IPS-20b (cell line): ENCODE measurements at regions not wholly inside any gene's neighbourhood (a gene's known extent, or its start where the extent isn't known, plus 50 kb on each side); places are given as distances from the start of the nearest gene placed in this dataset.

Experiments
- H3K27ac ChIP-seq: one replicate; pipeline ENCODE4 v1.5.1; 2013; ENCODE audit warnings: low read length
- H3K27me3 ChIP-seq: 2 replicates; pipeline ENCODE4 v1.6.1; 2013; ENCODE audit warnings: mild to moderate bottlenecking, low read length, inconsistent platforms; ENCODE audit not compliant: insufficient read depth
- H3K36me3 ChIP-seq: 2 replicates; pipeline ENCODE4 v1.6.1; 2013; ENCODE audit warnings: low read depth, mild to moderate bottlenecking, inconsistent platforms, low read length, moderate library complexity; ENCODE audit not compliant: insufficient read depth
- H3K4me1 ChIP-seq: 2 replicates; pipeline ENCODE4 v1.6.1; 2013; ENCODE audit warnings: mild to moderate bottlenecking, control low read depth, inconsistent platforms, low read length, moderate library complexity; ENCODE audit not compliant: insufficient read depth
- H3K4me3 ChIP-seq: 2 replicates; pipeline ENCODE4 v1.5.1; 2013; ENCODE audit warnings: mild to moderate bottlenecking, low read length, inconsistent platforms
- H3K9ac ChIP-seq: 2 replicates; pipeline ENCODE4 v1.6.1; 2013; ENCODE audit warnings: low read depth, mild to moderate bottlenecking, inconsistent platforms, low read length, moderate library complexity
- H3K9me3 ChIP-seq: 2 replicates; pipeline ENCODE4 v1.6.1; 2013; ENCODE audit warnings: mild to moderate bottlenecking, low read depth, low read length, inconsistent platforms; ENCODE audit not compliant: insufficient read depth

DNA sequence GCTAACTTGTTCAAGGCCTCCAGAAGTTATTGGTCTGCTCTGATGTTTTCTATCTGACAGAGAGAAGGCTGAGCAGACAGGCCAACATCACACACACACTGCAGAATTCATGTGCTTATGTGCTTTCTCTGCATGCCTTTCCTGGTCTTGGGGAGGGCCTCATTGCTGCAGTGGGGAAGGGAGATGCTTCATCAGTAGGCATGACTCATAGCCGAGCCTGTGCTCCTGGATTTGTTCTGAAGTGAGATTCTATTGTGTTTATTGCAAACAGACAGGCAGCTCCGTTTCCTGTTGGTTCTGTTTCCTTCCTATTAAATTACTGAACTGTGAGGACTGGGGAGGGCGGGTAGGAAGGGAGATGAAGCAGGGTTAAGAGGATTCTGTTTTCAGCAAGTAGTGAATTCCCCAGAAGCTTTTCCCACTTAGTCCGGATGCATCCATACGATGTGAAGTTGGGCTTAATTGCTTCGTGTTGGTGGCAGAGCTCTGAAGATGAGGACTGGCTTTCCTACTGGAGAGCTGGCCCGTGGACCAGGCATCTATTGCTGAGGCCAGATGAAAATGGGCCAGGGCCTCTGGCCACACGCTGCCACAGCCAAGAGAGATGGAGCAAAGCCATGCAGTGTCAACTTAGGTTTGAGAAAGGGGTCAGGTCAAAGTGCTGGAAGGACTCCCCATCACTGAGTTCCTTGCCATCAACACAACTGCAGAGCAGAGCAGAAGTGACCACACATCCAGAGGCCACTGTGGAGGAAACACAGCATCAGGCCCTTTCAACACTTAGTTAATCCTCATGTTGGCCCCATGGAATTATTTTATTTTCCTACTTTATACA, 179.3 kb downstream of the UTP18 start:
- Histone ChIP-seq H3K27ac (no peak overlapping the region), H3K9ac (no peak overlapping the region), H3K4me1 (no peaks in the 10 kb centered on the region; the same call in 1 of the 2 replicates), H3K27me3 (no peaks in the 10 kb centered on the region), H3K4me3 (no peak overlapping the region), H3K36me3 (no peaks in the 10 kb centered on the region), H3K9me3 (no peaks in the 10 kb centered on the region)

DNA sequence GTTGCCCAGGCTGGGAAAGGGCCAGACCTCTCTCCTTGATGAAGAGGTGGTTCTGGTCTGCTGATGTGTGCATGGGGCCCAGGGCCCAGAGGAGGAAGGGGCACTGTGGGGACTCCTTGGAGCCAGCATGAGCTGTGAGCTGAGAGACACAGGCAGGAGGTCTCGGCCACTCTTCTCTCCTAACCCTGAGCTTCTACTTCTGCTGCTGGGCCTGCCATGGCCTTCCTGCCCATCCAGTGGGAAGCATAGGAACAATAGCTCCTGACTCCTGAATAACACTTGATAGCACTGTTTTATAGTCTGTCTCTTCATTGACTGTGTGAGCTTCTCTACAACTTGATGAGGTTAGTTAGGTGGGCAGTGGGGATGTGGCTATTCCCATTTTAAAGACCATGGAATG, 181.1 kb downstream of the UTP18 start:
- Histone ChIP-seq H3K4me1 (no peaks in the 10 kb centered on the region), H3K27ac (no peak overlapping the region), H3K4me3 (no peak overlapping the region), H3K9ac (no peak overlapping the region), H3K36me3 (no peaks in the 10 kb centered on the region), H3K9me3 (no peaks in the 10 kb centered on the region), H3K27me3 (no peaks in the 10 kb centered on the region)

DNA sequence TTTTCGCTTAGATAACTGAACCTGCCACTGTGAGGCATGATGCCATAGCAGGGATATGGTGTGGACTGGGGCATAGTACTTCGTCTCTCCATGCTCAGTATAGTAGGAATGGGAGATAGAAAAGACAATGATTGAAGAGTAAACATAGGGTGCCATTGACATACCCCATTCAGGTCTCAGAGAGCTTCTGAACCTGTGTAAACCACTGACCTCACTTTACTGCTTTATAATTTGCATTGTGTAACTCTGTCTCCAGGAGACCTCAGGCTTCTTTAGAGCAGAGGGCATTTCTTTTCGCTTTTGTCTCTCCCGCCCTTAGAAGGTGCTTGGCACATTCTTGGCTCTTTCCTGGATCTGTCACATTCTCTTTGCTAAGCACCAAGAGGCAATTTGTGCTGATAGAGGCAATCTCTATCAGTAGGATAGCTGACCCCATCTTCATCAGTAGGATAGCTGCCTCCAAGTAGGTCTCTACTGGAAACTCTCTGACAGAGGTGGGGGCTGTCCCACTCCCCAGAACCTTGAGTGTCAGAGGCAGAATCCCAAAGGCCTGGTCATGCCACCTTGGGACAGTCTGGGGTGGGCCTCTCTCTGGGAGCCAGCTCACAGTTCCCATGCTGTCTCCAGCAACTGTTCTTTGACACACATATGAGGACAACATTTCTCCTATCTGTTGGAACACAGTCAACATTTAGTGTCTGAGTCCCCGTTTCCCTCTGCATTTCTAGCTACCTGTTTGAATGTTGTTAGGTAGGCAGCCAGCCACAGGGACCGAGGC, 181.9 kb downstream of the UTP18 start:
- no peaks in the 10 kb centered on the region for H3K9me3 ChIP-seq

DNA sequence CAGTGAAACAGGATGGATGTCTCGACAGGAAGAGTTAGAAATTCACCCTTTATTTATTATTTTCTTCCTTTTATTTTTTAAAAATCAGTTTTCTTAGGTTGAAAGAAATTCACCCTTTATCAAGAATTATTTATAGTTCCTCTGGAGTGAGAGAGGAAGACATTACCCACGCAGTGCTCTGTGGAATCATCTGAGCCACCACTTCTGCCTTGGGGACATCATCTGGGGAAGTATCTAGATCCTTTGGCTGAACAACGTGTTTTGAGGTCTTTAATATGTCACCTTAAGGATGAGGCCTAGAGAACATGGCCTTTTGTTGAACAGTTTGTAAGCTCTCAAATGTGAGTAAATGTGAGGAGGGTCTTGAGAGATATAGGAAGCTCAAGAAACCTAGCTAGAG, 183.3 kb downstream of the UTP18 start:
- Histone ChIP-seq H3K9me3 (no peaks in the 10 kb centered on the region), H3K4me1 (no peaks in the 10 kb centered on the region), H3K9ac (no peak overlapping the region), H3K27ac (no peak overlapping the region), H3K27me3 (no peaks in the 10 kb centered on the region), H3K4me3 (no peak overlapping the region), H3K36me3 (no peaks in the 10 kb centered on the region)

More for the DNA sequence above, 181.9 kb downstream of the UTP18 start:
- H3K4me3 ChIP-seq, result no peak overlapping the region
- no peak overlapping the region for H3K9ac ChIP-seq
- H3K27me3 ChIP-seq, result no peaks in the 10 kb centered on the region
- no peaks in the 10 kb centered on the region for H3K4me1 ChIP-seq
- H3K36me3 ChIP-seq, result no peaks in the 10 kb centered on the region
- H3K27ac ChIP-seq, result no peak overlapping the region

DNA sequence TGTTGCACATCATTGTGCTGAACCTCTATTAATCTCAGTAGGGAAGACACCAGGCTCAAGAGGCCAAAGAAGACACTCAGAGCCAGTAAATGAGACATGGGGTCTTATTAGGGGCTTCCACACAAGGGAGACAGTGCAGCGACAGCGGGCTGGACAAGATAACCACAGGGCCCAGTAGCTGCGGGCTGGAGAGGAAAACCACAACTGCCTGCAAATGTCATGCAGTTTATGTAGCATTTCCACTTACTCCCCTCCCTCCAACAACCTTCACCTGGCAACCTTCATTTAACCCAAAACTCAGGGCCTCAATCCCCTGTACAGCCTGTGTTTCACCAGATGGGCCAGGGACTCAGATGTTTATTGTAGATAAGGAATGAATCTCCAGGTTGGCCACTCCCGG, 185.6 kb downstream of the UTP18 start:
- Histone ChIP-seq H3K27ac (no peak overlapping the region), H3K27me3 (no peaks in the 10 kb centered on the region)

DNA sequence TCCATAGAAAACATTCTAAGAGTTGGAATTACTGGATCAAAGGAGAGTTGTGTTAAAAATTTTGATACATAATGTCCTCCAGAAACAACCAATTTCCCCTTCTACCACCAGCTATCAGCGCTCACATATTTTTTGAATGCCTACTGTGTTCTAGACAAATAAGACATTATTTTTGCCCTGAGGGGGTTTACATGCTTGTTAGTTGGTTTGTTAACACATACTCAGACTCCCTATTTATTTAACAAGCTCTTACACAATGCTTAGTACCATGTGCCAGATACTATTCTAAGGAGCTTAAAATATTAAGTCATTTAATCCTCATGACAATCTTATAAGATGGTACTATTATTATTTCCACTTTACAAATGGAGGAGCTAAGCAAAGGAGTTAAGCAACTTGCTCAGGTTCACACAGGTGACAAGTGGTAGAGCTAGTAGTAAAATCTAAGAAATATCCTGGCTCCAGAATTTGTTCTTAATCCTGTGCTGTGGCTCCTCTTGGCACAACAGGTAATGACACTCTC, 194.2 kb downstream of the UTP18 start:
- Histone ChIP-seq H3K9me3 (no peaks in the 10 kb centered on the region), H3K27ac (no peak overlapping the region), H3K4me1 (no peaks in the 10 kb centered on the region), H3K36me3 (no peaks in the 10 kb centered on the region), H3K9ac (no peak overlapping the region), H3K27me3 (no peaks in the 10 kb centered on the region), H3K4me3 (no peak overlapping the region)

More for the DNA sequence above, 185.6 kb downstream of the UTP18 start:
- Histone ChIP-seq H3K4me1 (no peaks in the 10 kb centered on the region), H3K36me3 (no peaks in the 10 kb centered on the region), H3K4me3 (no peak overlapping the region), H3K9ac (no peak overlapping the region), H3K9me3 (no peaks in the 10 kb centered on the region)

DNA sequence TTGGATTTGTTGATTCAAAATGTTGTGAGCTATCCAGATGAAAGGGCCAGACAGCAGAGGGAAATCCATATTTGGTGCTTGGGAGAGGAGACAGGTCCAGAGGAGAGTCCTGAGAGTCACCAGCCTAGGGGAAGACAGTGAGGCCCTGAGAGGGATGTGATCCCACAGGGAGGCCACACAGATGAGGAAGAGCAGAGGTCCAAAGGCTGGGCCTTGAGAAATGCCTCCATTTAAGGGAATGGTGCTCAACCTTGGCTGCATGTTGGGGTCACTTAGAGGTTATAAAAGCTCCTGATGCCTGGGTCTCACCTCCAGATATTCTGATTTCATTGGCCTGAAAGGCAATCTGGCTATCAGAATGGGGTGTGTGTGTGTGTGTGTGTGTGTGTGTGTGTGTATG, 194.9 kb downstream of the UTP18 start:
- Histone ChIP-seq H3K27me3 (no peaks in the 10 kb centered on the region), H3K4me1 (no peaks in the 10 kb centered on the region), H3K4me3 (no peak overlapping the region), H3K36me3 (no peaks in the 10 kb centered on the region), H3K9me3 (no peaks in the 10 kb centered on the region), H3K9ac (no peak overlapping the region), H3K27ac (no peak overlapping the region)

DNA sequence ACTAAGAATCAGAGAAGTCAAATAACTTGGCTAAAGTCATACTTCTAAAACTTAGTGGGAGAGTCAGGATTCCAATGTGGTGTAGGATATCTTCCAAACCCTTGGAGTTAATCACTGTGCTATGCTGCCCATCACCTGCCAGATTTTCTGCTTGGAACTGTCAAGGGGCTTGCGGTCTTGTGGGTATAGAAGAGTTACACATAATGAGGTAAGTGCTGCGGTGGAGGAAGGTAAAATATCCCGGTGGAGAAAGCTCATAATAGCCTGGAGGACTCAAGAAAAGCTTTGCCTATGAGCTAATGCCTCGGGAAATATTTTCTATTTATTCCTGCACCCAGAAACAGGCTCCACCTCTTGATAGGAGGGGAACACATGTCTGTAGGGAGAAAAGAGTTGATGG, 195.6 kb downstream of the UTP18 start:
- H3K4me1 ChIP-seq, result no peaks in the 10 kb centered on the region
- H3K27me3 ChIP-seq, result no peaks in the 10 kb centered on the region
- H3K36me3 ChIP-seq, result no peaks in the 10 kb centered on the region
- no peaks in the 10 kb centered on the region for H3K9me3 ChIP-seq
- H3K9ac ChIP-seq, result no peak overlapping the region
- no peak overlapping the region for H3K4me3 ChIP-seq
- no peak overlapping the region for H3K27ac ChIP-seq

DNA sequence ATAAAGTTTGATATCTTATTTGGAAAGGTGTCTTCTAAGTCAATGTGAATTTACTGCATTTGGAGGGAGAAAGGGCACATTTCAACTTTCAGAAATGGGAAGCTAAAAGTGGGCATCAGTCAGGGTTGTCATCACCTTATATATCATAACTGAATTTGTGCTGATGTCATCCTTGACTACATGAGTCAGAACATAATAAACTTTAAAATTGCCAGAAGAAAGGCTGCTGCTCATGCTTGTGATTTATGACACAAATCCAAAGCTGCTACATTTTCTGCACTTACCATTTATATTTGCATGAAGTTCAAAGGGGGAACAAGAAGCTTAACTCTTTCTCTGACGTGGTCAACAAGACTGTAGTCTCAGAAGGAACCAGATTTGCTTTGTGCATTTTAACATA, 196.6 kb downstream of the UTP18 start:
- no peaks in the 10 kb centered on the region for H3K36me3 ChIP-seq
- H3K27ac ChIP-seq, result no peak overlapping the region
- H3K4me1 ChIP-seq, result no peaks in the 10 kb centered on the region
- no peak overlapping the region for H3K9ac ChIP-seq
- no peaks in the 10 kb centered on the region for H3K9me3 ChIP-seq
- H3K27me3 ChIP-seq, result no peaks in the 10 kb centered on the region
- H3K4me3 ChIP-seq, result no peak overlapping the region

DNA sequence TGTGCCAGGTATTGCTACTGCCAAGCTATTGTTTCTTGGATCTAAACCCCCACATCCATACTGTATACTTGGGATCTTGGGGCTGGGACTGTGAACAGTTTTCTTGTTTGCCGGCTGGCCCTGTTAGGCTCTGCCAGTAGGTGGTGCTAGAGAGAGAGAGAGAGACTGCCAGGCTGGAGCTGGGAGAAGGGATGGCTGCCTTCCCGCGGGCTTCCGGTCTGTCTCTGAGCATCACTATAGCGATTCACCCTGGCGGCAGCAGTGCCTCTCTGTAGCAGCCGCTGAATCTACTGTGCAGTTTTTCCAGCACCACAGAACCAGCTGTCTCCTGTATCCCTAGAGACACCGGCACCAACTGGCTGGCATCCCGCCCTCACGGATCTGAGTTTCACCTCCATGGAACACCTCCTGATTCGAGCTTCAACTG, 201.2 kb downstream of the UTP18 start:
- Histone ChIP-seq H3K9ac (no peak overlapping the region), H3K4me1 (no peaks in the 10 kb centered on the region), H3K27me3 (no peaks in the 10 kb centered on the region), H3K36me3 (no peaks in the 10 kb centered on the region), H3K4me3 (no peak overlapping the region), H3K27ac (no peak overlapping the region), H3K9me3 (no peaks in the 10 kb centered on the region)

DNA sequence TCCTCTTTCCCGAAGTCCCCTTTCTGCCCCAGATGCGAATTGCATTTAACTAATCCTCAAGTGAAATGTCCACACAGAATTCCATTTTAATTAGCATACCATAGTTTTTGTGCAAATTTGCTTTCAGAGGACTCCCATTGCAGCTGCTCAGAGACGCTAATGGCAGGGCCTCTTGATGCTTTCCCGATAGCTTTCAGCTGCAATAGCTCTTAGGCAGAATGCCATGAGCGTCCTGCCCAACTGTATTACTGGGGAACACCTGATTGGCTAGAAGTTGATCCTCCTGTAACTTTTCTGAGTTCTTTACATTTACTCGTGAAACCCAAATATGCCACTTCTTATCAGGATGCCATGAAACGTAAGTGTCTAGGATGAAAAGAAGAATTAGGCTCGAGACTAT, 203.0 kb downstream of the UTP18 start:
- no peaks in the 10 kb centered on the region for H3K9me3 ChIP-seq
- no peak overlapping the region for H3K9ac ChIP-seq
- no peaks in the 10 kb centered on the region for H3K36me3 ChIP-seq
- H3K27ac ChIP-seq, result no peak overlapping the region
- H3K27me3 ChIP-seq, result no peaks in the 10 kb centered on the region
- H3K4me1 ChIP-seq, result no peaks in the 10 kb centered on the region
- H3K4me3 ChIP-seq, result no peak overlapping the region

DNA sequence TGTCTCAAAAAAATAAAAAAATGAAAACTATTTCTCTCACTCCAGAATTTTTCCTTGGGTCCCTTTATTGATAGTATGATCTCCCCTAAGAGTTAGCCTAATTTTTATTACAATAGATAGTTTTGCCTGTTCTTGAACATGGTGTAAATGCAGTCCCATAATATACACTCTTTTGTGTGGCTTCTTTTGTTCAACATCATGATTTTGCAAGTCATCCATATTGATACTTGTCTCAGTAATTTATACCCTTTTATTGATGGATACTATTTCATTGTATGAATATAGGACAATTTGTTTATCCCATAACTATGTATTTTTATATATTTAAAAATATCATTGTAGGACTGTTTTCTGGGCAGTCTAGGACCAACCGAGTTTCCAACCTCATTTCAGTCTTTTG, 207.0 kb downstream of the UTP18 start:
- Histone ChIP-seq H3K4me1 (no peaks in the 10 kb centered on the region), H3K27ac (no peak overlapping the region), H3K9ac (no peak overlapping the region), H3K4me3 (no peak overlapping the region), H3K9me3 (no peaks in the 10 kb centered on the region), H3K27me3 (no peaks in the 10 kb centered on the region), H3K36me3 (no peaks in the 10 kb centered on the region)
